HK-2 (cell line): ENCODE measurements at regions not wholly inside any gene's neighbourhood (a gene's known extent, or its start where the extent isn't known, plus 50 kb on each side); places are given as distances from the start of the nearest gene placed in this dataset.
"Not testable (repeated sequence)": the region's sequence is repeated elsewhere in the genome, so short reads cannot be mapped to it uniquely, and the experiment has no call there.

Experiments used
- DNase-seq: peaks from one replicate; pipeline ENCODE4 v3.0.0-alpha.2; 2018; ENCODE audit not compliant: unreplicated experiment

GRCh38 chr1:761791-762190, 75.3 kb upstream of the OR4F16 start:
- not testable (repeated sequence) for DNase-seq

GRCh38 chr1:771449-771848, 85.0 kb upstream of the OR4F16 start:
- DNase-seq, result not testable (repeated sequence)

- DNase-seq, result not testable (repeated sequence)
Observed at GRCh38 chr1:777480-778180, 91.2 kb upstream of the OR4F16 start.

DNA sequence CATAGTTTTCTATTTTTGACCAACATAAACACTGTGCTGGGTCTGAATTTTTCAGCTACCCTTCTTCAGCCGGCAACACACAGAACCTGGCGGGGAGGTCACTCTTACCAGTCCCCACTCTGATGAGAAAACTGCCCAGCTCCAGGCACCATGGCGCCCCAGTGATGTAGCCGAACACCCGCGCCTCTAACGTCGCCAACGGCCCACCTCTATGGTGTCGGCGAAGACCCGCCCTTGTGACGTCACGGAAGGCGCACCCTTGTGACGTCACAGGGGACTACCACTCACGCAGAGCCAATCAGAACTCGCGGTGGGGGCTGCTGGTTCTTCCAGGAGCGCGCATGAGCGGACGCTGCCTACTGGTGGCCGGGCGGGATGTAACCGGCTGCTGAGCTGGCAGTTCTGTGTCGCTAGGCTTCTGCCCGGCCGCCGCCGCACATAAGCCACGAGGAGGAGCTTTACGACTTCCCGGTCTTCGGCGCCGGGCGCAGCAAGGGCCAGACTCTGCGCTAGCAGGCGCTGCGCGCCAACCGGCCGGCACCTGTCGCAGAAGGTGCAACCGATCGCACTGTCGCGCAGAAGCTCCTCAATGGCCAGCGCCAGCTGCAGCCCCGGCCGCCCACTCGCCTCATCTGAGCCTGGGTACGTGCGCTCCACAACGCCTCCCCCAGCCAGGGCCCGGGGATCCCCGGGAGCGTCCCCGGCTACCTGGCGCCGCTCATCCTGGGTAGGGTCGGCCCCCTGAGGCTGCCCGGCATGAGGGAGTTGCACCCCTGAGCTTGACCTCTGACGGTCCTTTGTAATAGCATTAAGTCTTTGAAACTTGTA, 92.2 kb upstream of the OR4F16 start:
- DNase-seq, result peak; percentile 99

DNA sequence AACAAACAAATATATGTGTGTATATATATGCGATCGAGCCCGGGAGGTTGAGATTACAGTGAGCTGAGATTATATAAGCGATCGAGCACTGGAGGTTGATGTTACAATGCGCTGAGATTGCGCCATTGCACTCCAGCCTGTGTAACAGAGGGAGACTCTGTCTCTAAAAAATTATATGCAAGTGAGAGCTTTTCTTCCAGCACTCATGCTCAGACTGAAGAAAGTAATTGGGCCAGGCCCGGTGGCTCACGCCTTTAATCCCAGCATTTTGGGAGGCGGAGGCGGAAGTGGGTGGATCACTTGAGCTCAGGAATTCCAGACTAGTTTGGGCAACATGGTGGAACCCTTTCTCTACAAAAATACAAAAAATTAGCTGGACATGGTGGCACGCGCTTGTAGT, 93.2 kb upstream of the OR4F16 start:
- DNase-seq, result not testable (repeated sequence)

DNA sequence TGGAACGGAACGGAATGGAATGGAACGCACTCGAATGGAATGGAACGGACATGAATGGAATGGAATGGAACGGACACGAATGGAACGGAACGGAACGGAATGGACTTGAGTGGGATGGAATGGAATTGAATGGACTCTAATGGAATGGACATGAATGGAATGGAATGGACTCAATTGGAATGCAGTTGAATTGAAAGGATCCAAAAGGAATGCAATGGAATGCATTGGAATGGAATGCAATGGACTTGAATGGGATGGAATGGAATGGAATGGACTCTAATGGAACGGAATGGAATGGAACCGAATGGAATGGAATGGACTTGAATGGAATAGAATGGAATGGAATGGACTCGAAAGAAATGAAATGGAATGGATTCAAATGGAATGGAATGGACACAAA, 102.4 kb upstream of the OR4F16 start:
- no peak for DNase-seq

- DNase-seq, result not testable (repeated sequence)
Observed at GRCh38 chr1:789606-790005, 103.2 kb upstream of the OR4F16 start.

DNA sequence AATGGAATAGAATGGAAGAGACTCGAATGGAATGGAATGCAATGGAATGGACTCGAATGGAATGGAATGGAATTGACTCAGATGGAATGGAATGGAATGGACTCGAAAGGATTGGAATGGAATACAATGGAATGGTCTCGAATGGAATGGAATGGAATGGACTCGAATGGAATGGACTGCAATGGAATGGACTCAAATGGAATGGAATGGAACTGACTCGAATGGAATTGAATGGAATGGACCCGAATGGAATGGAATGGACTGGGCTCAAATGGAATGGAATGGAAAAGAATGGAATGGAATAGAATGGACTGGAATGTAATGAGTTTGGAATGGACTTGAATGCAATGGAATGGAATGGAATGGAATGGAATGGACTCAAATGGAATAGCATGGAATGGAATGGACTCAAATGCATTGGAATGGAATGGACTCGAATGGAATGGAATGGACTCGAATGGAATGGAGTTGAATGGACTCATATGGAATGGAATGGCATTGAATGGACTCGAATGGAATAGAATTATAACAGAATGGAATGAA, 104.0 kb upstream of the OR4F16 start:
- DNase-seq, result not testable (repeated sequence)

DNA sequence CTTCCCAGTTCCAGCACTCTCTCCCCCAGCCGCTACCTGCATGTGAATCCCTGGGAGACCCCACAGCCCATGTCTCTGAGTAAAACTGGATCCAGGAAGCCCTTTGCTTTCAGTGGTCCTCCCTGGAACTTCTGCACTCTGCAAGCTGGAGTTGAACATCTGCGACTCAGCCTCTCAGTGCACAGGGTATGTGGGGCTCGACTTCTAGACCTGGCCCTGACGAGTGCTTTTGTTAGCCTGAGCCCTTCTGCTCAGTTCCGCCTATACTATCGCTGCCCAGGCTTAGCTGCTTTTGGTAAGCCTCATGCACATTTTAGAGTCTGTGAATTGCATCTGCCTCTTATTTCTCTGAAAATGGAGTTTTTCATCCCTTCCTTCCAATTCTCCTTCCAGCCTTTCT, 107.9 kb upstream of the OR4F16 start:
- not testable (repeated sequence) for DNase-seq

GRCh38 chr1:794918-795584, 108.6 kb upstream of the OR4F16 start:
- not testable (repeated sequence) for DNase-seq

DNA sequence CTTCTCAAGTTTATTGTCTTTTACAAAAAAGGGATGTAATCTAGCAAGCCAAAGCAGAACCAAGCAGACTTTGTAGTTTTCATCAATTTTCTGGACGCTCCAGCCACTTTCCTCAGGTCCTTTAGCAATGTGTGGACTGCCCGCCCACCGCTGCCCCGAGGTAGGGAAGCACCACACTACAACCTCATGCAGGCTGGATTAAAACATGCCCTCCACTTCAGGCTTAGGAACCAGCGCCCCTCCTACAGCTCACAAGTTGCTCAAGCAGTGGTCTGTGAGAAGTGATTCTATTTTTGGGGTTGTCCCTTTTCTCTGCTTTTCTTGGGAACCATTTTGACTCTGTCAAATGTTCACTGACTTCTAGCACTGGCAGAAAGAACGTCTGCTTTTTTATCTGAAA, 111.2 kb upstream of the OR4F16 start:
- not testable (repeated sequence) for DNase-seq

GRCh38 chr1:800397-800796, 113.9 kb upstream of the OR4F16 start:
- DNase-seq, result not testable (repeated sequence)

GRCh38 chr1:804378-805115, 118.1 kb upstream of the OR4F16 start:
- DNase-seq, result peak; percentile 29

DNA sequence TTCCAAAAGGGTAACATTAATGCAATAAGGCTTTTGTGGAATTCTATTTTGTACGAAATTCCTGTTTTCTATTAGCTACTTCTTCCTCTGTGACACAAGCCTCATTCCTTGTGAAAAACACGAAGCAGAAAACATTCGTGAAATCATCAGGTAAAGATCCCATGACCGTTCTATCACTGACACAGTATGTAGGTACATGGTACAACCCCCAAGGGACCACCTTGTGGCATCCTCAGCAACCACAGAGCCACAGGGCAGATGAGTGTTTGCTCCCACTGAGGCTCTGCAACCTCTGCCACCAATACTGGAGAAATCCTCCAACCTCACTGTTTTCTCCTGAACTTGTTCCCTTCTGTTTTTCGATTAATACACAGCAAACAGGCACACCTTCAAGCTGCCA, 118.4 kb upstream of the SAMD11 start:
- DNase-seq, result not testable (repeated sequence)

DNA sequence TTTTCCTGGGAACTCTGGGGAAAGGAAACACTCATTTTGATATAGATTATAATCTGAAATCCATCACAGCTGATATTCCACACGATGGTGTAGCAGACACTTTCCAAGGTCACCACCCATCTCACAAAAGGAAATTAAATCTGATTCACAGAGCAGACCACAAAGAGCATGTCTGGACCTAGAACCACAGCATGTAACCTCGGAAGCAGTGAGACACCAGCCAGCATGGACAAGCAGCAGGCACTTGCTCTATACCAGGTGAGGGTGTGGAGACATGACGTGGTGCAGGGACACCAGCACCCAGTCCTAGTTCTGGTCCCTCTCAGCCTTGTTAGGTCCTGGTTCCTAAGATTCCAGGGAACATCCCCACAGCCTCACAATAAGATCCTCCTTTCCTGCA, 116.7 kb upstream of the SAMD11 start:
- not testable (repeated sequence) for DNase-seq

GRCh38 chr1:807699-808390, 115.9 kb upstream of the SAMD11 start:
- not testable (repeated sequence) for DNase-seq

- not testable (repeated sequence) for DNase-seq
Observed at GRCh38 chr1:810949-811348, 112.8 kb upstream of the SAMD11 start.

GRCh38 chr1:812535-813127, 111.1 kb upstream of the SAMD11 start:
- DNase-seq, result not testable (repeated sequence)

- DNase-seq, result not testable (repeated sequence)
Observed at GRCh38 chr1:814543-814942, 109.2 kb upstream of the SAMD11 start.

GRCh38 chr1:815147-815922, 108.4 kb upstream of the SAMD11 start:
- DNase-seq, result not testable (repeated sequence)
